GM18873 (cell line): ENCODE measurements at regions not wholly inside any gene's neighbourhood (a gene's known extent, or its start where the extent isn't known, plus 50 kb on each side); places are given as distances from the start of the nearest gene placed in this dataset.

Experiments
- ATAC-seq: cut with Tn5 transposase; IDR thresholded peaks from one replicate; pipeline ENCODE4 v1.9.1; 2021; ENCODE audit warnings: mild to moderate bottlenecking, moderate library complexity, moderate number of reproducible peaks; ENCODE audit not compliant: unreplicated experiment, low FRiP score

DNA sequence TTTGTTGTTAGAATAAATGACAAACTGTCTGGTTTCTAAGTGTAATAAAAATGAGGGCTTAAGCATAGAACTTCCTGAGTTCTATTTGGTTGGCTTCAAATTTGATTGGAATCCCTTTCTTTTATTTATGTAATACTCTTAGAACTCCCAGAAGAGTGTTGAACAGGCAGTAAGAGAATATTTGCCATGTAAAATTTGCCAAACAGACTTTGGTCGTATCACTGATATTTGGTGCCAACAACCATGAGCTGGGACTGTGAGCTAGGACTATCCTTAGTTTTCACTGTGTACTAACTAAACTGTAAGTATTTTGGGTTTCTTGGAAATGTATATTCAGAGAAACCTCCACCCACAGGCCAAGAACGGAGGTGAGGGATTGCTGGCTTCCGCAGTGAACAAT, 971.2 kb upstream of the SOX9 start:
- ATAC-seq: no peak

DNA sequence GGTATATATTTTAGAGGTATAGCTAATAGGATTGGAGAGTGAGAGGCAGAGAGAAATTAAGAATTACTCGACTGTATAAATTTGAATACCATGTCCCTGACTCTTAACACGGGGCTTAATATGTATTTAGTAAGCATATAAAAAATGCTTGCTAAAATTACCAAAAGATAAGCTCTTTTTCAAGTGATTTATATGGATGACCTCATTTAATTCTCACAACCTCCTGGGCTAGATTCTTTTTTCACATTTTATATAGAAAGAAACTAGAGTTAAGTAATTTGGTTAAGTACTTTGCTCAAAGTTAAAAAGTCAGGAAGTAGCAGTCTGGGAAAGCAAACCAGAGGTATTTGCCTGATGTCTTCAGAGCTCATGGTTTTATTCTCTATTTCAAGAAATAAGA, 963.5 kb upstream of the SOX9 start:
- ATAC-seq: no peak

DNA sequence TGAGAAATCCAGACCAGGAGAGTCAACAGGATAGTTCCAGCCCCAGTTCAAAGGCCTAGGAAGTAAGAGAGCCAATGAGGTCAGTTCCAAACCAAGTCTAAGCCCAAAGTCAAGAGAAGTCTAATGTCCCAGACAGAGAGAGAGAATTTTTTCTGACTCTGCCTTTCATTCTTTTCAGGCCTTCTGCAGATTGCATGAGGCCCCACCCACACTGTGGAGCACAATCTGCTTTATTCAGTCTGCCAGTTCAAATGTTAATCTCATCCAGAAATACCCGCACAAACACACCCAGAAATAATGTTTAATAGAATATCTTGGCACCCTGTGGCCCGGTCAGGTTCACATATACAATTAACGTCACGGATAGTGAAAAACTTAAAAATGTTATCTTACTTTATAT, 962.4 kb upstream of the SOX9 start:
- ATAC-seq: no peak

DNA sequence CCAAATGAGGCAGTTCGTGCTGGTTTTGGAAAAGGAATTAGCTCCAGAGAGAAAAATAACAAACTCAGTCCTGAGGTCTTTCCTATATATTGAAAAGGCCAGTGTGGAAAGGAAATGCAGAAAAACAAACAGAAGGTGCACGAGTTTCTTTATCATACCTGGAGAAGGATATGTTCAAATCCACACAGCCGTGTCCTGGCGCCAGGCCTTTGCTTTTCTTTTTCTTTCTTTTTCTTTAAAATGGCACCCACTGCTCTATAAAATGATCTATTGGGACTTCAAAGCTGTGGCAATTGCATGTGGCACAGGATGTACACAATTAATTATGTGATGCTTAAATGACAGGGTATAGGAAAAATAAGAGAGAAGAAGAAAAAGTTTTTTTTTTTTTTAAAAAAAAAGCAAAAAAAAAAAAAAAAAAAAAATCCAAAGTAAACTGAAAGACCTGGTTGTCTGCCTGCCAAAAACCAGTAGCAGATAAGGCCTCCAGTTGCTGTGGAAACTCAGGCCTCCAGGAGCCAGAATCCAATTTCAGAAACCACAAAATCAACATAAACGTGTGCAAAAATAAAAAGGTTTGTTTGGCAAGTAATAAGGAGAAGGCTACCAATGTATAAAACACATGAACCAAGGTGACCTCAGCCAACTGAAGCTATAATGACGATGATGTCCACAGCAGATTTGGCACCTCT, 957.6 kb upstream of the SOX9 start:
- no peak for ATAC-seq

DNA sequence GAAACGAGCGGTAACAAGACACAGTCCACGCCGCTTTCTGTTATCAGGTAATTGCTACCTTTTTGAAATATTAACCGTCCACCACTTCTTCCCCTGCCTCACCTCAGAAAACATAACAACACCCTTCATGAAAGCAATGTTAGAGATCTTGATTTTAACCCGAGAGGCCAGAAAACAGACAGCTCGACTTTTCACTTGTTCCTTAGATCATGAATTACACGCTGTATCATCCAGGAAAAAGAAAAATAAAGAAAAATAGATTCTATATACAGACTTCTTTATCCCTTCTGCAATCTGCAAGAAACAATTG, 957.1 kb upstream of the SOX9 start:
- ATAC-seq: no peak

DNA sequence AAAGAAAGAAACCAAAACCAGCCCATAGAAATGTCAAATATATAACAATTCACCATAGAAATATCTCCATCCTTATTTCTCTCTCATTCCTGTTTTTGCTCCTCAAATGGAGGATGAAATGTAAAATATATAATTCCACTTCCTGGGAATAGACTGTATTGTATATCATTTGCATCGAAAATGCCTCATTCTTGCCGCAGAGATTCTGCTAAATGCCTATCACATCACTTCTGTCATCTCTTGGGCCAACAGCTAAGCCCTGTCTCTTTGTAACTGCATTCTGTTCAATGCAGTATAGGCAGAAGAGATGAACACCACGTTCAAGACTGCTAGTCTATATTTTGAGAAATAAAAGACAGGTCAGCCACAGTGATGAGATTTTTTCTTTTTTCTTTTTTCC, 956.3 kb upstream of the SOX9 start:
- ATAC-seq: no peak

DNA sequence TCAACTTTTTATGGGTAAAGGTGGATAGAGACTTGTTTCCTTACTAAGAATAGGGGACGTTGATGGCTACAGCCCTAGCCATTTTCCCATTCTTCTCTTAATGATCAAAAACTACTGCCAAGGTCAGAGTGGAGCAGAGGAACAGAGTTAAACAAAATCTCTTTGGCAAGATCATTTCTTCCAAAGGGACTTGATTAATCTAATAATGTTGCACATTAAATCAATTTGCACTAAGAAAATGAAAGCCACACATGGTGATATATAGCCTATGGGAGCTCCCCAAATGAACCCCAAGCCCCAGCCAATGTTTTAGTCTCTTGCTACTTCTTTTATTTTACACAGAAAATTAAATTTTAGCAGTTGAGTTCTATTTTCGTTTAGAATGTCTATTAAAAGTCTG, 954.5 kb upstream of the SOX9 start:
- no peak for ATAC-seq

DNA sequence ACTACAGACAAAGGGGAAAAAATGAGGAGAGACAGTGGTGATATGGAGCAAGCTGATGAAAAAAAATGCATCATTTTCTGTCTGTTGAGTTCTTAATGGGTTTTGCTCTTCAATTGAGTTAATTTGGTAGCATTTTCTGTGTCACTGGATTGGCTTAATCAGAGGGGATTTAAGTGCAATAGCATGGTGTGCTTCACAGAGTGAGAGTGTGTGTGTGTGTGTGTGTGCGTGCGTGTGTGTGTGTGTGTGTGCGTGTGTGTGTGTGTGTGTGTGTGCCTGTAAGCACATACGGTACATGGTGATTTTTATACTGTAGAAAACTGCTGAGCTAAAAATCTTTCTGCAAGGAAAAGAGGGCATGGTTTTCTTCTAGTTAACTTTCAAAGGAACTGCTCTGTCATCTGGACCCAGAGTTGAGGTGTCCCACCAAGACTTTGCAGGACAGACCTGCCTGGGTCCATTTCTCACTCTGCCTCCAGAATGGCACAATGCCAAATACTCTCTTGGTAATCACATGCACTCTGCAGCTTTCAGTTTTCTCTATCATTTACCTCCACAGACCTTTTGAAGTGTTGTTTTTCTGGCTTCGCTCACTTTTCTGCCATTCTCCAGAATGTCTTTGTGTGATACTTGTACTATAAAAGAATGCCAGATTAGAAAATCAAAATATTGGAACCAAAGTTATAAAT, 952.6 kb upstream of the SOX9 start:
- no peak for ATAC-seq

DNA sequence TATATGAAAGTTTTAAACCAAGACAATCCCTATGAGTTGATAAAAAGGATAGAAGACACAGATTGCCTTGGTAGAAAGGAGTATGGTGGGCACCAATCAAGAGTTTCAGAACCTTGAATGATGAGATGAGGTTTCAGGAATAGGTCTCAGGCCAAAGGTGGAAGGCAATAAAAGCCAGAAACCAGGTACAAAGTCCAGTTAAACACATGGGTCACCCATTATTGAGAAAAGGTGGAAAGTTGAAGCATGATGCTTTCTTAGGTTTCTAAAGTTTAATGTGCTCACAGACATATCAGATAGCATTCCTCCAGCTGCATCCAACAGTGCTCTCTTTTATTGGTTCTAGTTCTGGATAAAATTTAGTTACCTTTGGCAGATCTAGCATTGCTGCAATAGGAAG, 950.8 kb upstream of the SOX9 start:
- ATAC-seq: no peak

DNA sequence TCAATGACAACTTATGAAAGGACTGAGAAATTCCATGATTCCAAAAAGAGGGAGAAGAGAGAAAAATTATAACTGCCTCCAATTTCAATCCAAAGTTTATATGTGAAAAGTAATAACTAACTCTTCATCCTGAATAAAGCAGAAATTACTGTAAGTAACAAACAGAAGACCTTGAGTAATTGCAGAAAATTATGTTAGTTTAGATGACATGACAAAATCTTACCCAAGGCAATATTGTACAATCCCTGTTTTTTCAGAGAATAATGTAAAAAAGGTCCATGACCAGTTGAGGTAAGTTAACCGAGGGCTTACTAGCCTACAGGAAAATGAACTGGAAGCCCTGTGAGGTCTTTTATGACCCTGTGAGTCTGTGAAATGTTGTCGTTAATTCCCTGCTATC, 949.5 kb upstream of the SOX9 start:
- ATAC-seq: no peak

DNA sequence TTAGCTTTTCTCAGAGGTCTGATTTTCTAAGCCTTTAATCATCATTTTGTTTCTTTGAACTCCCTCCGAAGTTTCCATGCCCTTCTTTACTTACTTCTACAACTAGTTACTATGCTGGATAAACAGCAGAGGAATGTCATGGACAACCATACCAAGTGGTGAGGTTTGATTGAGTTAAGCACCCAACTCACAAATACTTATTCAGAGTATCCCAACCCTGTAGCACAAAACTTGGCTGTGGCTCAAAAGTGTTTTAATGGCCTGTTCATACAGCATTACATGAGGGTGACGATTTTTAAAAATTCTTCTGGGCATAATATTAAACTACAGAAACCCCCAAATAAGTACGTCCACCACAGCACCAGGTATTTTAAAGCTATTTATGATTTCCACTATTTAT, 946.8 kb upstream of the SOX9 start:
- no peak for ATAC-seq

DNA sequence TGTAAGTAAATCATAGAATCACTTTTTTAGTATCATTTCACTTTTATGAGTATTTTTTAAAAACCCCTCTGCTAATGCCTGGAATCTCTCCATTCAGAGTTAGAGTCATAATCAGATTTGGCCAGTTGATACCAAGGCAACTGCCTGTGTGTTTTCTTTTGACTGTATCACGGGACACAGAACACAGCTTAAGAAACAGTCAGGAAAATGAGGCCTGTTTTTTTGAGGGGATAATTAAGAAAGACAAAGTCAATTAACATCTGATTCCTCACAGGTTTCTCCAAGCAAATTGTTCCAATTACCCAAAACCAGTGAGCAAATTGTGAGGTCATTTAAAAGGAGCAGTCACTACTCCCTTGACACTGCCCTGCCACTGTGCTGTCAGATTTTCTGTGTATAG, 944.5 kb upstream of the SOX9 start:
- ATAC-seq: no peak

DNA sequence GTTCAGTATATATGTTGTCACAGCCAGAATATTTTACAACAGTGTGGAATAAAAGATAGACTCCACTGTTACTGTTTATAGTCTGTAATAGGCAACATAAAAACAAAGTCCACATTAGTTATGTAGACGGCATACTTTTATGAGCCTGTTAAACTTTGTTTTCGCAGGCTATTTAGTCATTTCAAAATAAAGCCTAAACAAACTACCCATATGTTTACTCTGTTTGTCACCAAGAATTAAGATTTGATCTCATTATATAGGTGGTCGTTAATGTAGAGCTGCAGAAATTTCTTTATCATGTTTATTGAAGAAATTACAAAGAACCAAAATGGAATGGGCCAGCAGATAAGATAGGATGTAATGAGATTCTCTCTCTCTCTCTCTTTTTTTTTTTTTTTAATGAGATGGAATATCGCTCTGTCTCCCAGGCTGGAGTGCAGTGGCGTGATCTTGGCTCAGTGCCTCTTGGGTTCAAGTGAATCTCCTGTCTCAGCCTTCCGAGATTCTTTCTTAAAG, 943.8 kb upstream of the SOX9 start:
- ATAC-seq: no peak

DNA sequence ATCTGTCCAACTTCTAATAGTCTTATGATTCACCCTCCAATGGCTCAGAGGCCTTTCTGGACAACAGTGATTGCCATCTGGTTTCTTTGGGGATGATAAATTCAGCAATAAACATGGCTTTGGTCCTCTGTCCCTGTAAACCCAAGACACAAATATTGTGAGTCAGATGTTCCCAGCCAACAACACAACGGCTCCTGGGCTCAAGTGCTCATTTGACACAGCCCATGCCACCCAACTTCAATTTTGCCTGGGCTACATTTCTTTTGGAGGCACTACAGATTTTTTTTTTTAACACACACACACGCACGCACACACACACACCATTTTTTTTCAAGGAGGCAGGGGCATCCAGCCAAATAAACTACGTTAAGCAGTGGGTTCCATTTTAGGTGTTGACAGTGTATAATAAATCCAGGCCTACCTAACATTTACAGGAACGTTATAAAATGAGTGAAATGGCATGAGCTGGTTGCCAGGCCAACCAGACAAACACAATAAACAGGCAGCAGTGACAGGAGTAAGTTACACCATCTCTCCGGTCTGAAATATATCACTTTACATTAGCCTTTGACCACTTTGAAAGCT, 939.9 kb upstream of the SOX9 start:
- ATAC-seq: no peak

DNA sequence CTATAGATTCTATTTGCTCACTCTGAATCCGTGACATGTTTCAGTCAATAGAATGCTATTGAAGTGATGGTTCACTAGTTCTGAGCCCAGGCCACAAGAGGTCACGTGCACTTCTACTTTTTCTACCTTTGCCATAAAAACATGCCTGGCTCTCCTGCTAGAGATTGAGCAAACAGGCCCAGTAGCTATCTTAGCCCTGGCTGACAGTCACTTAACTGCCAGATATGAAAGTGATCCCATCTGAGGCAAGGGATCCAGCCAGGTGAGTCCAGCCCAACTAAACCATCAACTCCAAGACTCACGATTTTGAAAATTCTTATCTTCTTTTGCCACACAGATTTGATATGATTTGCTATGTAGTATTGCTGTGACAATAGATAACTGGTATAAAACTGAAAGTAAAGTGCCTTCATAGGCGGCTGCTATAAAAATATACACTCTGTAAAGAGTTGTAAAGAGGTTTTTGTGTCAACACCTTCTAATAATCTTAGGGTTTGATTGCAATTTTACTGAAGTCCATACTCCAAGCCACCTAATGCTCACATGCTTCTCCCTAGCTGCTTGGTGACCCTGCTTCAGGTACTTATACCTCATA, 937.7 kb upstream of the SOX9 start:
- ATAC-seq: no peak

DNA sequence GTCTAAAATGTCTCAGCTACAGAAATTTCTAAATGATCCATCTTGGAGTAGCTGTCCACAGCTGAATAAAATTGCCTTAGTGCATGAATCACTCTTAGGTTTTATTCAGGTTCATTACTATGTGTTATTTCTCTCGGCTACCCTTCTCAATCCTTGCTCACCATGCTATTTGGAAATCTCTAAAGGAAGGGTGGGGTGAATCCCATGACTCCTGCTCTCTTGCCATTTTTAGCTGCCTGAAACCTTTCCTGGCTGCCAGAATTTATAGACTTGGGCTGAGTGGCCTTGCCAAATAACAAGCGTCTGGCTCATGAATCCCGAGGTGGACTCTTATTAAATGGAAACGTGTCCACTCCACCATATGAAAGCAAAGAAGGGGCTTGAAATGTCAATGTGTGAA, 936.1 kb upstream of the SOX9 start:
- no peak for ATAC-seq

DNA sequence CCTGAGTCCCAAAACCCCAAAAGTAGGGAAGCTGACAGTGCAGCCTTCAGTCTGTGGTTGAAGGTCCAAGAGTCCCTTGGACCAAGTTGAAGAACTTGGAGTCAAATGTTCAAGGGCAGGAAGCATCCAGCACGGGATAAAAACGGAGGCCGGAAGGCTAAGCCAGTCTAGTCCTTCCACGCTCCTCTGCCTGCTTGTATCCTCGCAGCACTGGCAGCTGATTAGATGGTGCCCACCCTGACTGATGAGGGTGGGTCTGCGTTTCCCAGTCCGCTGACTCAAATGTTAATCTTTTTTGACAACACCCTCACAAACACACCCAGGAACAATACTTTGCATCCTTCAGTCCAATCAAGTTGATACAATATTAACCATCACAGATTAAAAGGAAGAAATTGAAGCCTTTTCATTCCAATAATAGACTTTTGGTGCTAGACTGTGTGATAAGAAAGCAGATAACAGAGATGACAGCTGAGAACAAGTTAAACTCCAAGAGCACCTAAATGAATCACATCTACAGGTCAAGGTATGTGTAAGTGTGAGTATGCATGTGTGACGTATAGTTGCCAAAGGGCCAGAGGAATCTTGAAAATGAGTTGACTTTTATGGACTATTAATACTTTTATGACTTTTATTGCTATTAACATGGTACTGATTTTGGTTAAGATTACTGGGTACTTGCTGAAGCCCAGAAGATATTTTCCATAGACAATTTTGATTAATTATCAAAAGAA, 933.5 kb upstream of the SOX9 start:
- ATAC-seq: no peak

DNA sequence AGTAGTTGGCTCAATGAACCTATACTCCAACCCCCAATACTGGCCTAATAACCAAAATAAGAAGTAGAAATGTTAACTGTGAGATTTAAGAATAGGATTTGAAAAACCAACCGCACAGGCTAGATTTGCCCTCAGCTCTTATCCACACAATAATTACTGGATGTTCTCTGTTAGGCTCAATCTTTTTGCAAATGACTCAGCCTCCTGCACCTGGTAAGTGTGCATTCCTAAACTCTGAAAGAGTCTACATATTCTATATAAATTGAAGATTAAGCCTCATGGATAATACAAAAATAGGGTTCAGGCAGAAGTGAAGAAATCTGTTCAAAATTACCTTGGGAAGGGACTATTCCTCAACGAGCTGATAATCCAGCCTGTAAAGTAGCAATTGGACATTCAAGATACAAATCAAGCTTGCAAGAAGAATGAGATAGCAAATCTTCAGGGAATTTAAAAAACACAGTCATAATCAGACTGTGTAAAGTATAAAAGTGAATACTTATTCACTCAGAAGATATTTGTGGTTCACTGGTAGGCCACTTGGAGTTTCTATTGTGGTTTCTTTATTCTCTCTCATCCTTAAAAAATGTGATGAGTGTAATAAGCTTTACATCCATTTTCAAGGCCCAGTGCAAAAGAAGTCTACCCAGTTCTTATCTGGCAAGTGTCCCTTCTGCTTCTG, 931.9 kb upstream of the SOX9 start:
- no peak for ATAC-seq

DNA sequence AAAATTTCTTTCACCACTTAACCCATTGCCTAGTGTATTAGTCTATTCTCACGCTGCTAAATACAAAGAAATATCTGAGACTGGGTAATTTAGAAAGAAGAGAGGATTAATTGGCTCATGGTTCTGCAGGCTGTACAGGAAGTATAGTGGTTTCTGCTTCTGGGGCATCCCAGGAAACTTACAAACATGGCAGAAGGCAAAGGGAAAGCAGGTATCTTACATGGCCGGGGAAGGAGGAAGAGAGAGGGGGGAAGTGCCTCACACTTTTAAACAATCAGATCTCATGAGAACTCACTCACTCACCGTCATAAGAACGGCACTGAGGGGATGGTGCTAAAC, 931.4 kb upstream of the SOX9 start:
- no peak for ATAC-seq

DNA sequence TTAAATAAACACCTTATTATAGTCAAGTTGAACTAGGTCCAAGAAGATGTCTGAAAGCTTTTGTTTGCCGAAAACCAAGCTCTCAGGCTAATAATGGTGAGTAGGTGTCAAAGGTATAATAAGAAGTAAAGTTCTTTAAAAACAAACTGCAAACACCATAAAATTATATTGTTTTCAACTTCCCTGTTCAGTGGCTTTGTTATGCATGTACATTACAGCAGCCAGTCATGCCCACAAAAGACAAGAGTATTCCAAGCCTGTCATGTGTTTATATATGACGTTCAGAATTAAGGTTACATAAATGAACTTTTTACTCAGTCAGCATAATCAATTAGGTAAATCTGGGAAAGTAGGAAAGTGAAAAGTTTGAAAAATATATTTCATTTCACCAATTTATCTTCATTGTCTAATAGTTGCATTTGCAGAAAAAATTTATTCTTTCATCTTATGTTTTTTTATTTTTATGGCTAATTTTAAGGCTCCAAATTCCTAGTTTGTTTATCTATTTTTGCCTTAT, 928.7 kb upstream of the SOX9 start:
- no peak for ATAC-seq
